ENCODE measurements at regions not wholly inside any gene's neighbourhood (a gene's known extent, or its start where the extent isn't known, plus 50 kb on each side); places are given as distances from the start of the nearest gene placed in this dataset.
"Not testable (repeated sequence)": the region's sequence is repeated elsewhere in the genome, so short reads cannot be mapped to it uniquely, and the experiment has no call there.

DNA sequence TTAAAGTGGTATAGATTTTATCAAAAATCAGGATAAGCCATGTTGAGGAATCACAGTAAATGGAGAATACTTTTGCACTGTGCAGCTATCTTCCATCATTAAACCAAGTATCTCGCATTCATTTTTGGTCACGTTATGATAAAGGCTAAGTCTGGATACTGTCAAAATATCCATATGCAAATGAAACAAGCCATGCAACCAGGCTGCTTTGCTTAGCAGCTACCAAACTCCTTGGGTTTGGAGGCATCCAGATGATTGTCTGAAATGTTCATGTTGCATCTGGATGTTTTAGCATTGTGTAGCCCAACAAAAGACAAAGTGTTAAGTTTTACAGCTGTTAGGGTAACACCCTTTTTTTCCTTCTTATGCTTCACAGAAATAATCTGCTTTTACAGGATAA is 322.9 kb upstream of the MDFIC2 start:
- DNase-seq (ENCODE audit: low read depth in 3 of 3), result no peak

DNA sequence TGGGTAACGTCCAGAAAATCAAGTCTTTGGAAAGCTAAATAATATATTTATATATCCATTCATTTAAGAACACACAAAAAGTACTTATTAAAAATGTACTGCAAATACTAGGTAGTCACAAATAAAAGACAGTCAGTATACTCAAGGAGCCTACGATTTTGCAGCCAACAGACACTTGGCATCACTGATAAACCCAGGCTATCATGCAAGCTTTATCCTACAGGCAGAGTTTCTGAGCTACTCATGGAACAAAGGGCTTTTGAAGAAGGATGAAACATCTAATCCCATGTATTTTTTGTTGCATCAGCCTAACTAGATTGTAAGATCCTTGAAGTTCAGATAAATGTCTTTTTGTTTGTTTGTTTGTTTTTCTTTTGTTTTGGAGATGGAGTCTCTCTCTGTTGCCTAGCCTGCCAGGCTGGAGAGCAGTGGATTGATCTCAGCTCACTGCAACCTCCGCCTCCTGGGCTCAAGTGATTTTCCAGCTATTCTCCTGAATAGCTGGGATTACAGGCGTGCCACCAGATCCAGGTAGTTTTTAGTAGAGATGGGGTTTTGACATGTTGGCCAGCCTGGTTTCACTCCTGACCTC is 319.4 kb upstream of the MDFIC2 start:
- no peak for DNase-seq (ENCODE audit: low read depth in 3 of 3)

DNA sequence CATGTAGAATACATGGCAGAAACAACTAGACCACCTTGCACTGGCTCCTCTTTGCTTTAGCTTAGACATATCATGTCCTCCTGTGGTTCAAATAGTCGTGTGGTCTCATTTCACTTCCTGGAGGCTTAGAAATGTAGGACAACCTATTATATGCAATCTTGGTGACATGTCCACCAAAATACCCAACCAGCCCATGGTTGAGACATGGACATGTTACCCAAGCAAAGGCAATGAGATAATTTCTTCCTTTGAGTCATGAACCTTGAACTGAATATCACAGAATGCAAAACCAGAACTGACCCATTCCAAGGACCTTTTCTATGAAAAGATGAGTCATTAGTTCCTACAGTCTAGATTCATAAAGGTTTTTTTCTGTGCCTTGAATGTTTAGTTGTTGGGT is 309.0 kb upstream of the MDFIC2 start:
- DNase-seq (ENCODE audit: low read depth in 3 of 3), result no peak

DNA sequence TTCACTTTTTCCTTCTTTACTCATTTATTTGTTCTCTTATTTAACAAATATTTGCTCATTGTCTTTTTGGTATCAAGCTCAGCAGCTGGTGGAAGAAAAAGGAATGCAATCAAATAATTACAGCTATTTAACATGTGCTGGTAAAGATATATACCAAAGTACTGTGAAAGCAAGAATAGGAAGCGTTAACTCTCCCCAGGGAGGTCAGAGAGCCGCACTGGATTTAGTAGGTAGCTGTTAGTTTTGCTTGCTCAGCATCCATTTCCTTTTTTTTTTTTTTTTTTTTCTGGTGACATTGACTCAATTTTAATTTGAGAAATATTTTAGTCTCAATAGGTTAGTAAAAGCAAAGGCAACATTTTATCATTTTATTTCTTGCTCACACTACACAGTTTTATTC is 308.5 kb upstream of the MDFIC2 start:
- DNase-seq (ENCODE audit: low read depth in 3 of 3), result no peak

DNA sequence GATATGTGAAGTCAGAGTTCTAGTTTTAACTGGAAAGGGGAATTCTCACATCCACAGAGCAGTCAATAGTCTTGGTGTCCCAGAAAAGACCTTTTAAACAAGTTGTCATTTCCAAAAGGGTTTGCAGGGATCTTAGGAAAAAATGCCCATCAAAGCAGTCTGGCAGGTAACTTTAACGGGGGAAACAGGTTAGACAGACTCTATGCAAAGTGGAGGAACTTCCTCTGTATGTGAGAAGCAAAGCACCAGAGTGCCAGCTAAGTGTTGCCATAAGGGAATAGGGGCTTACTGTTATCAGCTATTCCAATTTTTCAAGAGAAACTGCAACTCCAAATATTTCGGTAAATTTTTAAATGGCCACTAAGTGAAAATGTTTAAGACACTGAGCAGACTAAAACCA is 307.9 kb upstream of the MDFIC2 start:
- DNase-seq (ENCODE audit: low read depth in 3 of 3), result no peak

DNA sequence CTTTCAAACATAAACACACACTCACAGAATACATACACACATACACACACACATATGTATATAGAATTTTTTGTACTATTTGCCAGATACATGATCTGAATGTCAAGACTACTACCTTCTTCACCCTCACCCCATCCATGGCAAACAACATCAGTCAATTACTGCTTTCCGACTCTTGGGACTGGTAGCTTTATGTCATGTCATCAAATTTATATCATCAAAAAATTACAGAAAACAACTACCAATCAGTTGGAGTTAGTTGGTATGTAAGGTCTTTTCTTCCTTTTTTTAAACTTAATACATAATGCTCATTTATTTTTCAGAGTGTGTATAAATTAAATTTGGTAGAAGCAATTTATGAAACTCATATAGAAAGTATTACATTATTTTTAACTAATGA is 305.7 kb upstream of the MDFIC2 start:
- no peak for DNase-seq (ENCODE audit: low read depth in 3 of 3)

DNA sequence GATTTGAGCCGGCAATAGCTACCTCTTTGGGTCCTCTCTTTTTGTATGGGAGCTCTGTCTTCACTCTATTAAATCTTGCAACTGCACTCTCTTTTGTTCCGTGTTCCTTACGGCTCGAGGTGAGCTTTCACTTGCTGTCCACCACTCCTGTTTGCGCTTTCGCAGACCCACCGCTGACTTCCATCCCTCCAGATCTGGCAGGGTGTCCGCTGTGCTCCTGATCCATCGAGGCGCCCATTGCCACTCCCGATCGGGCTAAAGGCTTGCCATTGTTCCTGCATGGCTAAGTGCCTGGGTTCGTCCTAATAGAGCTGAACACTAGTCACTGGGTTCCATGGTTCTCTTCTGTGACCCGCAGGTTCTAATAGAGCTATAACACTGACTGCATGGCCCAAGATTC is 304.9 kb upstream of the MDFIC2 start:
- DNase-seq (ENCODE audit: low read depth in 3 of 3), result not testable (repeated sequence)

DNA sequence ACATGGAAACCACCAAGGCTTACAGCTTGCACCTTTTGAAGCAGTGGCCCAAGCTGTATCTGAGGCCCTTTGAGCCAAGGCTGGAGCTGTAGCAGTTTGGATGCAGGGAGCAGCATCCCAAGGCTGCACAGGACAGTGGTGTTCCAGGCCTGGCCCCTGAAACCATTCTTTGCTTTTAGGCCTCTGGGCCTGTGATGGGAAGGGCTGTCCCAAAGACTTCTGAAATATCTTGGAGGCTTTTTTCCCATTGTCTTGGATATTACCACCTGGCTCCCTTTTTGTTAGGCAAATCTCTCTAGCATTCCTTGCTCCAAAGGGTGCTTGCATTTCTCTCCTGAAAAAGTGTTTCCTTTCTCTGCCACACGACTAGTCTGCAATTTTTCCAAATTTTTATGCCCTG is 302.8 kb upstream of the MDFIC2 start:
- DNase-seq (ENCODE audit: low read depth in 3 of 3), result no peak

DNA sequence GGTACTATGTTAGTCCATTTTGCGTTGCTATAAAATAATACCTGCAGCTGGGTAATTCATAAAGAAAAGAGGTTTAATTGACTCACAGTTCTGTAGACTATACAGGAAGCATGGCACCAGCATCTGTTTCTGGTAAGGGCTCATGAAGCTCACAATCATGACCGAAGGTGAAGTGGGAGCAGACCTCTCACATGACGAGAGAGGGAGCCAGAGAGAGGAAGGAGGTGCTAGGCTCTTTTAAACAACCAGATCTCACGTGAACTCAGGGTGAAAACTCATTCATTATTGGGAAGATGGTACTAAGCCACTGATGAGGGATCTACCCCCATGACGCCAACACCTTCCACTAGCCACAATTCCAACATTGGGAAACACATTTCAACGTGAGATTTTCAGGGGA is 301.7 kb upstream of the MDFIC2 start:
- DNase-seq (ENCODE audit: low read depth in 3 of 3), result no peak

DNA sequence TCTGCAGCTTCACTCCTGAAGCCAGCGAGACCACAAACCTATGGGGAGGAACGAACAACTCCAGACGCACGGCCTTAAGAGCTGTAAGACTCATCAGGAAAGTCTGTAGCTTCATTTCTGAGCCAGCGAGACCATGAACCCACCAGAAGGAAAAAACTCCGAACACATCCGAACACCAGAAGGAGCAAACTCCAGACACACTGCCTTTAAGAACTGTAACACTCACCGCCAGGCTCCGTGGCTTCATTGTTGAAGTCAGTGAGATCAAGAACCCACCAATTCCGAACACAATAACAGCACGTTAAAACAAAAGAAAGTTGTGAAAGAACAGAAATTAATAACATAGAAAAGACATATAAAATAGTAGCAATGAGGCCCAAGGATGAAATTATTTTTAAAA is 300.5 kb upstream of the MDFIC2 start:
- DNase-seq (ENCODE audit: low read depth in 3 of 3), result no peak

DNA sequence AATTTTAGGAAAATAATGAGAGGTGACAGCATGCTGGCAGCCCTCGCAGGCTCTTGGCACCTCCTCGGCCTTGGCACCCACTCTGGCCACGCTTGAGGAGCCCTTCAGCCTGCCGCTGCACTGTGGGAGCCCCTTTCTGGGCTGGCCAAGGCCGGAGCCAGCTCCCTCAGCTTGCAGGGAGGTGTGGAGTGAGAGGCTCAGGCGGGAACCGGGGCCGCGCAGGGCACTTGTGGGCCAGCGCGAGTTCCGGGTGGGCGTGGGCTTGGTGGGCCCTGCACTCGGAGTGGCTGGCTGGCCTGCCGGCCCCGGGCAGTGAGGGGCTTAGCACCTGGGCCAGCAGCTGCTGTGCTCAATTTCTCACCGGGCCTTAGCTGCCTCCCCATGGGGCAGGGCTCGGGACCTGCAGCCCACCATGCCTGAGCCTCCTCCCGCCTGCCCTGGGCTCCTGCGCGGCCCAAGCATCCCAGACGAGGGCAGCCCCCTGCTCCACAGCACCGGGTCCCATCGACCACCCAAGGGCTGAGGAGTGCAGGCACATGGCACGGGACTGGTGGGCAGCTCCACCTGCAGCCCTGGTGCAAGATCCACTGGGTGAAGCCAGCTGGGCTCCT is 299.3 kb upstream of the MDFIC2 start:
- not testable (repeated sequence) for DNase-seq (ENCODE audit: low read depth in 3 of 3)

DNA sequence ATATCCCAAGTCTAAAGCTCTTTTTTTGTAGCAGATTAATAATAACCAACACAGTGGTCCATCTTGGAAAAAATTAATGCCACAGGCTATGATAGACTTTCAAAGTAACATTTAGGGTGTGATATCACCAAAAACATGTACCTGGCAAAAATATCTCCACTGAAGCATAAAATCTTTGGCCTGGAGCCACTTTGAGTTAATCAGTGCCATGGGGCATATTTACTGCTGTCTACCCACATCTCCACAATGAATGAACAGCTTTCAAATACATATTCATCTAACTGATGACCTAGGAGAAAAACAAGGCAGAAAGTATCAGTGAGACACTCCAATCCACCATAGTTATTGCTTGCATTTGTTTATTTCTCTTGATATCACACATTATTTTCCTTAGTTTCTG is 296.0 kb upstream of the MDFIC2 start:
- no peak for DNase-seq (ENCODE audit: low read depth in 3 of 3)

DNA sequence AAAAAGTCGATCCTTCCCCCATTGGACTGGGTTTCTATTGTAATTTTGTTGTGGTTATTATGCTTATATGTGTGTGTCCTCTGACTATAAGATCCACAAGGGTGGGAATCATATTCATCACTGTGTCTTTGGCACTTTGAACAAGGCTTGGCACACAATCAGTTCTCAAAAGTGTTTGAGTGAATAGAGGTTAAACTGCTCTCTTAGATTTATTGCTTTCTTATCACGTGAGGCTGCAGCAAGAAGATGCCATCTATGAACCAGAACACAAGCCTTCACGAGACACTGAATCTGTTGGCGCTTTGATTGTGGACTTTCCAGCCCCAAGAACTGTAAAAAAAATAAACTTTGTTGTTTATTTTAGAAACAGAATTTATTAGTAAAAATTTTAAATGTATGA is 295.0 kb upstream of the MDFIC2 start:
- no peak for DNase-seq (ENCODE audit: low read depth in 3 of 3)

DNA sequence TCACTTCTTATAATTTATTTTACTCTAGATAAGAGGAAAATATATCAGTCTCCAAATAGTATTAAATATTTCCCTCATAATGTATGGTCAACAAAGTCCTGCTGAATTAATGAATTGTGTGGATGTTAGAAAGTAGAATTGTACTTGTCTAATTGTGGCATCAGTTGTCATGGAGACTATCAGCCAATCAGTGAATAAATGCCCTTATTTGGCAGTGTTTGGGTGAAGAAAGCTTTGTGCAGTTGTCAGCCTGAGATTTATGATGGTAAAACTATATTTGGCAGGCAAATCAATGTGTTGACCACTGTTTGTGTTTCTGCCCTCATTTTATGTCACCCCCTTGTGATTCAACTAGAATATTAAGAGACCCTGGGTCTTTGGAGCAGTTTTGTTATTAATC is 293.6 kb upstream of the MDFIC2 start:
- no peak for DNase-seq (ENCODE audit: low read depth in 3 of 3)

DNA sequence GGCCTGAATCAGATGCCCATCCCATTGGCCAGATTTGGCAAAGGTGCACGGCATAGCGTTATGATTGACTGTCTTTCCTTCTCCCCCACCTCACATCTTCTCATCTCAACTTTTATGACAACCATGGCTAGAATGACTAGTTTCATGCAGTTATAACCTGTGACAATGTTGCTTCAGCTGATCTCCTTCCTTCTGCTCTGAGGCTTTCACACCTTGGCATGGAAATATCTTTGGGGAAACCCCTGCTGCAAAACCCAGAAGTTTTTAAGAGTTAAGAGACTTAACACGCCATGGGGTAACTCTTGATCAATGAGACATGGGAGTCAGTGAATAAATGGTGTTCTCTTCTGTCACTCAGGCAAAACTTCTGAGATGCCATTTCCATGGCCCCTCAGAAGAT is 290.7 kb upstream of the MDFIC2 start:
- no peak for DNase-seq (ENCODE audit: low read depth in 3 of 3)

DNA sequence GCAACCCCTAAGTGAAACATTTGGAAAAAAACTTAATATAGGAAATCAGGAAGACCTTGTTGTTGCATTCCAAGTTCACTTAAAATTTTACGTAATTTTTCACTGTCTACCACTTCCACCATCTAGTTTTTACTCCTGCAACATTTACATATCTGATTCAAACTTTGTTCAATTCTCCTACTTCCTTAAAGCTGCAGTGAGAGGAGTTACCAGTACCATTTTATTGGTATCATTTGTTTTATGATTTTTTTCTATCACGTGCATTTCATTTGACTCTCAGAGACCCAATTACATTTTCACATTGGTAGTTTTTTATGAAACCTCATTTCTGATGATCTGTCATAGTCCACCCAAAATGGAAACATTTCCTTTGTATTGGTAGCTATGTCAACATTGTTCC is 284.9 kb upstream of the MDFIC2 start:
- DNase-seq (ENCODE audit: low read depth in 3 of 3), result no peak

DNA sequence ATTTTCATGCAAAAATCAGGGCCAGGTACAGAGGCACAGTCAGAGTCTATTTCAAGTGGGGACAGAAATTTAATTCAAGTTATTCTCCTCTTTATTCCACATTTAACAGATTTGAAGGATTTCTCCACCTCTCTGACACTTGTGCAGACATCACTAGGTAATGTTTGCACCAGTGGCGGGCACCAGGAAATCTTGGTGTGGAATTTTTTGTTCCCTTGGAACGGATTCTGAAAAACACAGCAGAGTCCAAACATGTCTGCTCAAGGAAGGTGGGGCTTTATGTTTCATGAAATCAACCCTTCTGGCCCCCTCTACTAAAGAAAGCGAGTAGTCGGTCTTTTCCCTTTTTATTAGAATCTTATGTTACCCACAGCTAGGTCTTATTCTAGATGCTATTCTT is 271.2 kb upstream of the MDFIC2 start:
- DNase-seq (ENCODE audit: low read depth in 3 of 3), result no peak

DNA sequence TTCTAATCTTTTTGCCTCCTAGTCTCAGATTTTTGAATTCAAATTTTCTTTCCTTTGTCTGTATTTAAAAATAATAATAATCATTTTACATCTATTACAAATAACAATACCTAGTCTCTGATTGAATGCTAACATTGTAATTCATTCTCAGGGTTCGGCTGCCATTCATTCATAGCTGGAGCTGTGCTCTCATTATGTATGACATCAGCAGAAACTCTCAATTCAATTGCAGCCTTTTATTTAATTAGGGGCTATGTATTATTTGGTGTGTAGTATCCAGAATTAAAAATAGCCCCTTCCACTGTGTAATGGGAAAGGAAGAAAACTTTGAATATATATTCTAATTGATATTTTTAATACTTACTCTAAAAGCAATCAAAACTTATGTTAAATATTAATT is 270.4 kb upstream of the MDFIC2 start:
- no peak for DNase-seq (ENCODE audit: low read depth in 3 of 3)

DNA sequence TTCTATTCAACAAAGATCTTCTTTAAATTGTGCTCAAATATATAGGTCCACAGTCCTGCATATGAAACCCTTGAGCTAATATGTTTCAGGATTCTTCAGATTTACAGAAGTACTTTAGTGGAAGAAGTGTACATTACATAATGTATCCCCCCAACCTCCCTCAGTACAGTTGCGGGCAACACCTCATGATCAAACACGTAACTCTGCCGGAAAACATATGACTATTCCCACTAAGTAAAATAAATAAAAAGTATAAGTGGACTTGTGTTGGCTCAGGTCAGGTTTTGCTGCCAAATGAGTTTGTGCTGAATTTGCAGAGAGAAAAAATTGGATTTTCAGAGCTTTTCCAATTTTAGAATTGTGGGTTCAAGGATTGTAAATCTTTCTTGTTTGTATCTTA is 267.6 kb upstream of the MDFIC2 start:
- DNase-seq (ENCODE audit: low read depth in 3 of 3), result no peak

DNA sequence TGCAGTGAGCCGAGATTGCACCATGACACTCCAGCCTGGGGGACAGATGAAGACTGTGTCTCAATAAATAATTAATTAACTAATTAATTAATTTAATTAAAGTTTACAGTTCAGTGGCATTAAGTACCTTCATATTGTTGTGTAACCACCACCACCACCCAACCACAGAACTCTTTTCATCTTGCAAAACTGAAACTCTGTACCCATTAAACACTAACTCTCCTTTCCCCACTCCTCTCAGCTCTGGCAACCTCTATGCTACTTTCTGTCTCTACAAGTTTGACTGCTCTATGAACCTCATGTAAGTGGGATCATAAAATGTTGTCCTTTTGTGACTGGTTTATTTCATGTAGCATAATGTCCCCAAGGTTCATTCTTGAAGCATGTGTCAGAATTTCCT is 259.3 kb upstream of the MDFIC2 start:
- DNase-seq (ENCODE audit: low read depth in 3 of 3), result no peak

DNA sequence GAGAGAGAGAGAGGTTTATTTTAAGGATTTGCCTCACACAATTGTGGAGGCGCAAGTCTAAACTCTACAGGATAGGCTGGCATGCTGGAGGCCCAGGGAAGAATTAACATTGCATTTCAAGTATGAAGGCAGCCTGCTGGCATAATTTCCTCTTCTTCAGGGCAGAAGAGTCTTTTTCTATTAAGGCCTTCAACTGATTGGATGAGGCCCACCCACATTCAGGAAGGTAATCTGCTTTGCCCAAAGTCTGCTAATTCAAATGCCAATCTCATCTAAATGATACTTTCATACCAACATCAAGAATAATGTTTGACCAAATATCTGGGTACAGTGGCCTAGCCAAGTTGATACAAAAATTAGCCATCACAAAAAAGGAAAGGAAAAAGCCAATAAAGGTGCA is 258.1 kb upstream of the MDFIC2 start:
- no peak for DNase-seq (ENCODE audit: low read depth in 3 of 3)

DNA sequence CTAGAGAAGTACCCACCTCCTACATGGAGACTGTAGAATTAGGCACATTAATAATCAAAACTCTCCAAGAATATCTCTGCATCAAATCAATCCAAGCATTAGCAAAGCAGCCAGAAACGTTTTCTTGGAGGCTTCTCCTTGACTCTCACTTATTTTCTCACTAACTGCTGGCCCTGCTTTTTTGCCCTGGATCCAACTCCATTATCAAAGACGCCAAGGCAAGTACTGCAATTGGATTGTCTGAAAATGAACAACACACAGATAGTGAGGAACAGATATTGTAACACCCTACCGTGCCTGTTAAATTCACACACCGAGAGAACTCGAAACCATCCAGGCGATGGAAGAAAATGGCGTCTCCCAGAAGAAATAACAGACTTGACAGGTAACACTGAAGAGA is 256.2 kb upstream of the MDFIC2 start:
- DNase-seq (ENCODE audit: low read depth in 3 of 3), result no peak

DNA sequence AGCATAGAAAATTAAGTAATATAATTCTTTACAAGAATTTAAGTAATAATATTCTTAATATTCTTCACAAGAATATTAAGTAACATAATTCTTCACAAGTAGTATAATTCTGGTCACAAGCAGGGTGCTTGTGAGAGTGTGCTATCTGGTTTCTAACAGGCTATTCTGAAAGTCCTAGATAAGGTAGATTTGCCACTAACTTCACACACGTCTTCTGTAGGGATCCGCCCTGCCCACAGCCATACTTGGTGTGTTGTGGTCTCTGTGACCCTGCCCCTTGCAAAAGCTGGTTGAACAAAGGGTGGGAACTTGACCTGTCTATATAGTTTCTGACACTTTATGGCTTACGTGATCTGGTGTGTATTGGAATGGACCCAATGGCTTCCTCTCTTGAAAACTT is 253.4 kb upstream of the MDFIC2 start:
- no peak for DNase-seq (ENCODE audit: low read depth in 3 of 3)

DNA sequence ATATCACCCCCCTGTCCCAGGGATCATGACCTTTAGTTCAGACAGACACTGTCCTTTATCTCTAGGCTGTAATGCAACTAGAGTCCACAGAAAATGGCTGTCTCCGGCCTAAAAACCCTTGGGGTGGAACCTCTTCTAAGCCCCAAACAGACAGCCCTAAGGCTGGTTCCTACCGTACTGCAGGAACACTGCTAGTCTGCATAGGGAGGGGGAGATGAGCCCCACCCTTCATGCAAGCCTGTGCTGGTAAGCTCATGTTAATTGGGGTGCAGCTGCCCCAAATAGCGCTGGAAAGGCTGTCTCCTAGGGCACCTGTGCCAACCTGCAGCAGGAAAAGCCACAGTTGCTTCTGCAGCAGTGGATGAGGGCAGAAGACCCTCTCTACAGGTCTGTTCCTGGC is 252.1 kb upstream of the MDFIC2 start:
- DNase-seq (ENCODE audit: low read depth in 3 of 3), result no peak

Measured in stimulated activated CD4-positive, alpha-beta T cell treated with anti-CD3 and anti-CD28 coated beads, TNF-alpha, amount 100 ng/mL, for 48 hours (primary cell).